ENCODE measurements at regions not wholly inside any gene's neighbourhood (a gene's known extent, or its start where the extent isn't known, plus 50 kb on each side); places are given as distances from the start of the nearest gene placed in this dataset.

DNA sequence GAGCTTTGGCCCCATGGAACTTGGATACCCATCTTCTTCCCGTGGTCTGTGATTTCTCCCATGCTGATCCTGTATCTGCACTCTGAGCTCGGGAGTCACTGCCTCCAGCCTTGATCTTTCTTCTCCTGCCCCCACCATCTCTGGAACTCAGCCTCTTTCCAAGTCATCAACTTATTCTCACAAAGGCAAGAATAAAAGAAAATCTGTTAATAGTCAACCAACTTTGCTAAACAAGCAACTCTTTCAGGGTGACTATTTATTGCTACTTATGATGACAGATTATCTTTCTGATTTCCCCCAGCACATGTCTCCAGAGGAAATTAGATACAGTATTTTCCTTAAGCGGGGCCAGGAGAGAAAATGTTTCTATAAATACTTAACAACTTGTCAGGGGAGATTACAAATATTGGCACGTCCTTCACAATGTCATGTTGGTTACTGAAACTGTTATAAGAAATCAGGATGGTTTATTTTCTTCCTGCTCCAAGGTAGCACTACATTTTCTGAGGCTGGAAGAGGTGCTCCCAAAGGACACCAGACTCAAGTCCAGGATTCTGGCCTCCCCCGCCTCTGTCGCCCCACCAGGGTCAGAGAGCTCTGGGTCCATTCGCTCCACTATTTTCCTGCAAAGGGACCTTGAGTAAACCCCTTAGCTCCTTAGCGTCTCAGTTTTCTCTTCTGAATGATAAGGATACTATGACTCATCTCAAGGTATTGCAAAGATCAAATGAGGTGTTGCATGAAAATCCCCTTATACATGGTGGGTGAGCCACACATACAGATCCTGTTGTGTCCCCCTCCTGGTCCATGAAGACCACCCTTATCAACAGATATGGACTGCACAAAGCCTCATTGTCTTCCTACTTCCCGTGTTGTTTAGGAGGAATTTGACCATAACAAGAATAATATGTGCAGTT is 205.2 kb upstream of the WSCD1 start:
- no peak overlapping the region for H3K4me3 ChIP-seq (ENCODE audit: low read depth, low read length)
- no peak for DNase-seq (ENCODE audit: low read depth)
- TF ChIP-seq, protein P1, sequence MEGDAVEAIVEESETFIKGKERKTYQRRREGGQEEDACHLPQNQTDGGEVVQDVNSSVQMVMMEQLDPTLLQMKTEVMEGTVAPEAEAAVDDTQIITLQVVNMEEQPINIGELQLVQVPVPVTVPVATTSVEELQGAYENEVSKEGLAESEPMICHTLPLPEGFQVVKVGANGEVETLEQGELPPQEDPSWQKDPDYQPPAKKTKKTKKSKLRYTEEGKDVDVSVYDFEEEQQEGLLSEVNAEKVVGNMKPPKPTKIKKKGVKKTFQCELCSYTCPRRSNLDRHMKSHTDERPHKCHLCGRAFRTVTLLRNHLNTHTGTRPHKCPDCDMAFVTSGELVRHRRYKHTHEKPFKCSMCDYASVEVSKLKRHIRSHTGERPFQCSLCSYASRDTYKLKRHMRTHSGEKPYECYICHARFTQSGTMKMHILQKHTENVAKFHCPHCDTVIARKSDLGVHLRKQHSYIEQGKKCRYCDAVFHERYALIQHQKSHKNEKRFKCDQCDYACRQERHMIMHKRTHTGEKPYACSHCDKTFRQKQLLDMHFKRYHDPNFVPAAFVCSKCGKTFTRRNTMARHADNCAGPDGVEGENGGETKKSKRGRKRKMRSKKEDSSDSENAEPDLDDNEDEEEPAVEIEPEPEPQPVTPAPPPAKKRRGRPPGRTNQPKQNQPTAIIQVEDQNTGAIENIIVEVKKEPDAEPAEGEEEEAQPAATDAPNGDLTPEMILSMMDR (conservative IDR thresholded peaks at IDR 0.05; ENCODE audit: low read depth, low read length), result no peak

DNA sequence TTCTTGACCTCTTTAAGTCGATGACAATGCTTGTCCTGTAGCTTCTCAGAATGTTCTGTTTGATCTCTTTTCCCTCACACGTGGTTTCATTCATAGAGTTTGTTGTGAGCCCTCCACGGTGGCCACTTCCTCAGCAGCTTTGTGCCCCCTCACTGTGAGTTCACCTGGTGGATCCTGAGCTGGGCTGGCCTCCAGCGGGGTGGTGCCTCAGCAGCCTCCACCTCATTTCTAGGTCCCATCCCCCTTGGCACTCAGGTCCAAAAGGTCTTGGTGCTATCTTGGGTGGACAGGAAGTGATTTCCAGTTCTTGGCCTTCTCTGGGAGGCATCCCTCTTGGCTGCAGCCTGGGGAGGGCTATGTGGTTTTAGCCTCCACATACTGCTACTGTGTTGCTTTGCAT is 203.2 kb upstream of the WSCD1 start:
- DNase-seq (ENCODE audit: low read depth), result no peak
- TF ChIP-seq, protein P1 (conservative IDR thresholded peaks at IDR 0.05; ENCODE audit: low read depth, low read length), result no peak
- no peak overlapping the region for H3K4me3 ChIP-seq (ENCODE audit: low read depth, low read length)

DNA sequence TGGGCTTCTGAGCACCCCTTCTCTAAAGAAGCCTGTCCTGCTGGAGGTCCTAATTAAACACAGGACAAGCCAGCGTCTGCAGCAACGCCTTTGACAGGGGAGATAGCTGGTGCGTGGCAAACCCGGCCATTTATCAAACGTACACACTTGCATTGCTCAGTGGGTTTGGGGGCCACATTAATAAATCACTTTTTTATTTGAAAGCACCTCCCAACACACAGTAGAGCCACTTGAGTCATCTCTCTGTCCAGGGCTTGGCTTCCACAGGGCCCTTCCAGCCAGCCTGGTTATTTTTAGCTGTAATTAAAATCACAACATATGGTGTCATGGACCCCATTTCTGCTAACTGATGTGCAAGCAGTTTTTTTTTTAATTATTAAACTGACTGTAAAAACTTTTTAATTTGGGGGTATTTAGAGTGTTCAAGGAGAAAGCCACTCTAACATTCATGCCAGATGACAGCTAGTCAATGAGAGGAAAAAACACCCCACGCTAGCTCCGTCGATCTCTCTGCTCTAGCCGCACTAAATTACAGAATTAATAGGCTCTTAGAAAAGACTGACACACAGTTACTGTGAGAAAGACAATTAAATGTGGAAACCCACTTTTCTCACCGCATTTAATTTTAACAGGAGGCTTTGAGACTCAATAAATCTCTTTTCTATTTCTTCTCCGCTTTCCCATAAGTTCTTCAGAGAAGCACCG is 201.0 kb upstream of the WSCD1 start:
- no peak overlapping the region for H3K4me3 ChIP-seq (ENCODE audit: low read depth, low read length)
- no peak for DNase-seq (ENCODE audit: low read depth)
- TF ChIP-seq, protein P1 (conservative IDR thresholded peaks at IDR 0.05; ENCODE audit: low read depth, low read length), result no peak

DNA sequence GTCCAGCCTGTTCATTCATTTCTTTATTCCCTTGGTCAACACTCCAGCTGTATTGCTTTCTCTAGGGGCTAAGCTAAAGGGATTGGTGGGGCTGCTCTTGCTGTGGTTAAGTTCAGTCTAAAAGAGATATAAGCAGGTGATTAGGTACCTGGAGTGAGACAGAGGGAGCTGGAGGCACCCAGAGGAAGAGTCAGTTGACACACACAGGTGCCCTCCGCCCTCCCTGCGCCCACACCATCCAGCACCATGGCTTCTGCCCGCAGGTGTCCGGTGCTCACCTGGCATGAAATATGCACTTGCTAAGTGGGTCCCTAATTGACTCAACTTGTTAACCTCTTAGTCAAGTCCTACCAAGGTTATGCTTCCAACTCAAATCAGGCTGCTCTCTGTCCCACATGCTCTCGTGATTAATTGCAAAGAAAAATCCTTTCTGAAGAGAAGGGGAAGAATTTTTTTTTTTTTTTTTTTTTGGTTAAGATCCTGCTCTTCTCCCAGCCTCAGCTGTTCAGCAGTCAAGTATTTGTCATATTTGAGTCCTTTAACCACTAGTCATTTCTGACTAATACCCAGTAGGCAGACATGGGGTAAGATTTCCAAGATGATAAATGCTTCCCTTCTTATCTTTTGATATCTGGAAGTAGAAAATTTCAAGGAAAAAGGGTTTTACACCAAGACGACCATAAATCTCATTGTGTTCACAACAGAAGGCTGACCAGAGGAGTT is 199.8 kb upstream of the WSCD1 start:
- DNase-seq (ENCODE audit: low read depth), result no peak
- TF ChIP-seq, protein P1 (conservative IDR thresholded peaks at IDR 0.05; ENCODE audit: low read depth, low read length), result no peak
- H3K4me3 ChIP-seq (ENCODE audit: low read depth, low read length), result no peak overlapping the region

DNA sequence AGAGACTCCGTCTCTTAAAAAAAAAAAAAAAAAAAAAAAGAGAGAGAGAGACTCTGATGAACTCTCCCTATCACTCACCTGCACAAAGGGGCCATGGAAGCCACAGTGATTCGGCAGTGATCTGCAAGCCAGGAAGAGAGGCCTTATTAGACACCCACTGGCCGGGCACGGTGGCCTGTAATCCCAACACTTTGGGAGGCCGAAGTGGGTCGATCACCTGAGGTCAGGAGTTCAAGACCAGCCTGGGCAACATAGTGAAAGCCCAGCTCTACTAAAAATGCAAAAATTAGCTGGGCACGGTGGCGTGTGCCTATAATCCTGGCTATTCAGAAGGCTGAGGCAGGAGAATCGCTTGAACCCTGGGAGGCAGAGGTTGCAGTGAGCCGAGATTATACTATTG is 198.5 kb upstream of the WSCD1 start:
- no peak overlapping the region for H3K4me3 ChIP-seq (ENCODE audit: low read depth, low read length)
- no peak for DNase-seq (ENCODE audit: low read depth)
- TF ChIP-seq, protein P1 (conservative IDR thresholded peaks at IDR 0.05; ENCODE audit: low read depth, low read length), result no peak

DNA sequence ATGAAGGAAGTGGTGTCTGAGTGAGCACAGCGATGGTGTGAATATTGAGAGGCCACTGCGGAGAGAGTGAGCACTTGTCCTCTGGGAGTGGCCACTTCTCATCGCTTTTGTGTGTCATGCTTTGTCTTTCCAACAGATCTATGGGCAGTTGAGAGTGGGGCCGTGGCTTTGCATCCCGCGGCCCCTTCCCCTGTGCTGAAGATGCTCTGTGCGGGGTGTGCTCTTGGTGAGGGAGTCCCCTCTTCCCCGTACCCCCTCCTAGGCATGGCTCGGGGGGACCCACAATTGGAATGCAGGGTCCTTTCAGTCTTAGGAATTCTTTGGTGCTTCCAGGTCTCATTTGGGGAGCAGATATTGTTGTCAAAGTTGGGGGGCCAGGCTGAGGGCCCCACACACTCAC is 197.3 kb upstream of the WSCD1 start:
- TF ChIP-seq, protein P1 (conservative IDR thresholded peaks at IDR 0.05; ENCODE audit: low read depth, low read length), result no peak
- no peak for DNase-seq (ENCODE audit: low read depth)
- no peak overlapping the region for H3K4me3 ChIP-seq (ENCODE audit: low read depth, low read length)

Data from choroid plexus epithelial cell (primary cell).